ENCODE measurements at regions not wholly inside any gene's neighbourhood (a gene's known extent, or its start where the extent isn't known, plus 50 kb on each side); places are given as distances from the start of the nearest gene placed in this dataset.

DNA sequence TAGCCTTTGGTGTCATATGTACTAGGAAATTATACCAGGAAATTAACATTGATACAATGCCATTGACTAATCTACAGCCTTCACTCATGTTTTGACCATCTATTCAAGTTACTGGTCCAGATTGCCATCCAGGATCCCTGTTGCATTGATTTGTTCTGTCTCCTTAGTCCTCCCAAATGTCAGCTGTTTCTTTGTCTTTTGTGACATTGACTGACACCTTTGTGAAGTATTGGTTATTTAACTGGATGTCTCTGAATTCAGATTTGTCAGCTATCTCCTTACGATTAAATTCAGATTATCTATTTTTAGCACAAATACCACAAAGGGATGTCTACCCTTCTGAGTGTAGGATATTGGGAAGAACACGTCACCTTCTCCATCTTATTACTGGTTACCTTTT lies 73.7 kb upstream of the CTNND2 start:
- no peak for ATAC-seq
- Mint-ChIP-seq H3K27ac (no peak overlapping the region), H3K36me3 (no peaks in the 10 kb centered on the region), H3K27me3 (ENCODE audit: low read depth) (no peaks in the 10 kb centered on the region), H3K4me3 (no peak overlapping the region), H3K9me3 (peaks cover 5% of the 10 kb centered on the region), H3K4me1 (no peaks in the 10 kb centered on the region)
- ChIA-PET POLR2A (no interaction called here), CTCF (no interaction called here)
- DNase-seq (ENCODE audit: low spot score): no peak
- TF ChIP-seq NFE2L1 (CRISPR knock-in tag; IDR thresholded peaks at IDR 0.05) (no peak), ZNF317 (CRISPR knock-in tag; IDR thresholded peaks at IDR 0.05; ENCODE audit: borderline replicate concordance, low read depth) (no peak), ZNF423 (CRISPR knock-in tag; IDR thresholded peaks at IDR 0.05) (no peak), ZNF121 (CRISPR knock-in tag; IDR thresholded peaks at IDR 0.05) (no peak), ZNF416 (CRISPR knock-in tag; IDR thresholded peaks at IDR 0.05) (no peak), TEAD4 (CRISPR knock-in tag; IDR thresholded peaks at IDR 0.05) (no peak), GRHL2 (CRISPR knock-in tag; IDR thresholded peaks at IDR 0.05; ENCODE audit: insufficient replicate concordance, severe bottlenecking) (no peak), CREB1 (CRISPR knock-in tag; IDR thresholded peaks at IDR 0.05) (no peak), CBFB (CRISPR knock-in tag; IDR thresholded peaks at IDR 0.05; ENCODE audit: low read depth) (no peak), ZNF671 (CRISPR knock-in tag; IDR thresholded peaks at IDR 0.05) (no peak), JAZF1 (CRISPR knock-in tag; IDR thresholded peaks at IDR 0.05) (no peak), ESRRA (CRISPR knock-in tag; IDR thresholded peaks at IDR 0.05; ENCODE audit: borderline replicate concordance) (no peak), ETV6 (CRISPR knock-in tag; IDR thresholded peaks at IDR 0.05) (no peak), CREM (CRISPR knock-in tag; IDR thresholded peaks at IDR 0.05) (no peak)
- TF ChIP-seq, protein P1, sequence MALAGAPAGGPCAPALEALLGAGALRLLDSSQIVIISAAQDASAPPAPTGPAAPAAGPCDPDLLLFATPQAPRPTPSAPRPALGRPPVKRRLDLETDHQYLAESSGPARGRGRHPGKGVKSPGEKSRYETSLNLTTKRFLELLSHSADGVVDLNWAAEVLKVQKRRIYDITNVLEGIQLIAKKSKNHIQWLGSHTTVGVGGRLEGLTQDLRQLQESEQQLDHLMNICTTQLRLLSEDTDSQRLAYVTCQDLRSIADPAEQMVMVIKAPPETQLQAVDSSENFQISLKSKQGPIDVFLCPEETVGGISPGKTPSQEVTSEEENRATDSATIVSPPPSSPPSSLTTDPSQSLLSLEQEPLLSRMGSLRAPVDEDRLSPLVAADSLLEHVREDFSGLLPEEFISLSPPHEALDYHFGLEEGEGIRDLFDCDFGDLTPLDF (CRISPR knock-in tag; IDR thresholded peaks at IDR 0.05): no peak
- TF ChIP-seq, protein P2, sequence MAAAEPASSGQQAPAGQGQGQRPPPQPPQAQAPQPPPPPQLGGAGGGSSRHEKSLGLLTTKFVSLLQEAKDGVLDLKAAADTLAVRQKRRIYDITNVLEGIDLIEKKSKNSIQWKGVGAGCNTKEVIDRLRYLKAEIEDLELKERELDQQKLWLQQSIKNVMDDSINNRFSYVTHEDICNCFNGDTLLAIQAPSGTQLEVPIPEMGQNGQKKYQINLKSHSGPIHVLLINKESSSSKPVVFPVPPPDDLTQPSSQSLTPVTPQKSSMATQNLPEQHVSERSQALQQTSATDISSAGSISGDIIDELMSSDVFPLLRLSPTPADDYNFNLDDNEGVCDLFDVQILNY (CRISPR knock-in tag; IDR thresholded peaks at IDR 0.05): no peak
- TF ChIP-seq, protein P3, sequence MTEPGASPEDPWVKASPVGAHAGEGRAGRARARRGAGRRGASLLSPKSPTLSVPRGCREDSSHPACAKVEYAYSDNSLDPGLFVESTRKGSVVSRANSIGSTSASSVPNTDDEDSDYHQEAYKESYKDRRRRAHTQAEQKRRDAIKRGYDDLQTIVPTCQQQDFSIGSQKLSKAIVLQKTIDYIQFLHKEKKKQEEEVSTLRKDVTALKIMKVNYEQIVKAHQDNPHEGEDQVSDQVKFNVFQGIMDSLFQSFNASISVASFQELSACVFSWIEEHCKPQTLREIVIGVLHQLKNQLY (CRISPR knock-in tag; IDR thresholded peaks at IDR 0.05): no peak
- TF ChIP-seq, protein P4, sequence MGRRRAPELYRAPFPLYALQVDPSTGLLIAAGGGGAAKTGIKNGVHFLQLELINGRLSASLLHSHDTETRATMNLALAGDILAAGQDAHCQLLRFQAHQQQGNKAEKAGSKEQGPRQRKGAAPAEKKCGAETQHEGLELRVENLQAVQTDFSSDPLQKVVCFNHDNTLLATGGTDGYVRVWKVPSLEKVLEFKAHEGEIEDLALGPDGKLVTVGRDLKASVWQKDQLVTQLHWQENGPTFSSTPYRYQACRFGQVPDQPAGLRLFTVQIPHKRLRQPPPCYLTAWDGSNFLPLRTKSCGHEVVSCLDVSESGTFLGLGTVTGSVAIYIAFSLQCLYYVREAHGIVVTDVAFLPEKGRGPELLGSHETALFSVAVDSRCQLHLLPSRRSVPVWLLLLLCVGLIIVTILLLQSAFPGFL (CRISPR knock-in tag; IDR thresholded peaks at IDR 0.05; ENCODE audit: borderline replicate concordance): no peak

DNA sequence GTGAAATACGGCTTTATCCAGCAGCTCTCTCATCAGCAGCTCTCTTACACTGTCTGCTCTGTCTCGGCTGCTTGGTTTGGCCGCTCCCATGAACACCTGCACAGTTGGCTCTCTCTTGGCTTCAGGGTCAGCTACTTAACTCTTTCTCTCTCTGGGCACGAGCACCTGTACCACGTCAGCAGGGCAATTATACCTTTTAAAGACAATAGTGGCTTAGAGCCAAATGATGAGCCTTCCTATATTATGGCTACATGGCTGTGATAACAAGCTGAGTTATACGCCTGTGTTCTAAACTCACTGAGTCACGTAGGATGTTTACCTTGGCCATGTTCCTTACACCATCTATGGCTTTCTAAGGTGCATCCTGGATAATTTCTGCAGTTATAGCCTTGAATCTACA lies 69.2 kb upstream of the CTNND2 start:
- TF ChIP-seq ESRRA (CRISPR knock-in tag; IDR thresholded peaks at IDR 0.05; ENCODE audit: borderline replicate concordance) (no peak), TEAD1 (CRISPR knock-in tag; IDR thresholded peaks at IDR 0.05) (no peak), SMAD4 (CRISPR knock-in tag; IDR thresholded peaks at IDR 0.05) (no peak), ZNF416 (CRISPR knock-in tag; IDR thresholded peaks at IDR 0.05) (no peak), CBFB (CRISPR knock-in tag; IDR thresholded peaks at IDR 0.05; ENCODE audit: low read depth) (no peak), RELA (CRISPR knock-in tag; IDR thresholded peaks at IDR 0.05; ENCODE audit: borderline replicate concordance) (no peak), NFYB (CRISPR knock-in tag; conservative IDR thresholded peaks at IDR 0.05; ENCODE audit: low read depth) (no peak), NFE2L1 (CRISPR knock-in tag; IDR thresholded peaks at IDR 0.05) (no peak), HMGA2 (CRISPR knock-in tag; IDR thresholded peaks at IDR 0.05) (no peak), GTF2I (CRISPR knock-in tag; conservative IDR thresholded peaks at IDR 0.05) (no peak), TEAD4 (CRISPR knock-in tag; IDR thresholded peaks at IDR 0.05) (no peak), ZNF671 (CRISPR knock-in tag; IDR thresholded peaks at IDR 0.05) (no peak), TCF7 (CRISPR knock-in tag; IDR thresholded peaks at IDR 0.05; ENCODE audit: low read depth) (no peak), ATF1 (CRISPR knock-in tag; IDR thresholded peaks at IDR 0.05) (no peak)
- TF ChIP-seq, protein P5, sequence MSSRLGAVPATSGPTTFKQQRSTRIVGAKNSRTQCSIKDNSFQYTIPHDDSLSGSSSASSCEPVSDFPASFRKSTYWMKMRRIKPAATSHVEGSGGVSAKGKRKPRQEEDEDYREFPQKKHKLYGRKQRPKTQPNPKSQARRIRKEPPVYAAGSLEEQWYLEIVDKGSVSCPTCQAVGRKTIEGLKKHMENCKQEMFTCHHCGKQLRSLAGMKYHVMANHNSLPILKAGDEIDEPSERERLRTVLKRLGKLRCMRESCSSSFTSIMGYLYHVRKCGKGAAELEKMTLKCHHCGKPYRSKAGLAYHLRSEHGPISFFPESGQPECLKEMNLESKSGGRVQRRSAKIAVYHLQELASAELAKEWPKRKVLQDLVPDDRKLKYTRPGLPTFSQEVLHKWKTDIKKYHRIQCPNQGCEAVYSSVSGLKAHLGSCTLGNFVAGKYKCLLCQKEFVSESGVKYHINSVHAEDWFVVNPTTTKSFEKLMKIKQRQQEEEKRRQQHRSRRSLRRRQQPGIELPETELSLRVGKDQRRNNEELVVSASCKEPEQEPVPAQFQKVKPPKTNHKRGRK (CRISPR knock-in tag; IDR thresholded peaks at IDR 0.05; ENCODE audit: borderline replicate concordance): no peak
- TF ChIP-seq, protein P2 (CRISPR knock-in tag; IDR thresholded peaks at IDR 0.05): no peak
- TF ChIP-seq, protein P1 (CRISPR knock-in tag; IDR thresholded peaks at IDR 0.05): no peak
- TF ChIP-seq, protein P6, sequence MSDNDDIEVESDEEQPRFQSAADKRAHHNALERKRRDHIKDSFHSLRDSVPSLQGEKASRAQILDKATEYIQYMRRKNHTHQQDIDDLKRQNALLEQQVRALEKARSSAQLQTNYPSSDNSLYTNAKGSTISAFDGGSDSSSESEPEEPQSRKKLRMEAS (CRISPR knock-in tag; IDR thresholded peaks at IDR 0.05): no peak
- CTCF ChIA-PET: no interaction called here

More for the DNA sequence above, 69.2 kb upstream of the CTNND2 start:
- Mint-ChIP-seq H3K4me1 (no peaks in the 10 kb centered on the region), H3K9me3 (no peaks in the 10 kb centered on the region), H3K27ac (no peak overlapping the region), H3K36me3 (no peaks in the 10 kb centered on the region), H3K27me3 (ENCODE audit: low read depth) (no peaks in the 10 kb centered on the region), H3K4me3 (no peak overlapping the region)
- POLR2A ChIA-PET: no interaction called here
- DNase-seq (ENCODE audit: low spot score) (no peak), ATAC-seq (no peak)

Data from WTC11 (cell line).